CD4-positive, alpha-beta T cell (primary cell): ENCODE measurements at regions not wholly inside any gene's neighbourhood (a gene's known extent, or its start where the extent isn't known, plus 50 kb on each side); places are given as distances from the start of the nearest gene placed in this dataset.

Source experiments
- ATAC-seq: fragments of 200-7000 bp; cut with Tn5 transposase; one replicate; pipeline ENCODE4 v1.10.0; 2022; ENCODE audit warnings: mild to moderate bottlenecking; ENCODE audit not compliant: poor library complexity
- CTCF ChIA-PET: fragments of 350-600 bp; sonication (Branson Sonifier 250); formaldehyde crosslinking; loops from one replicate; lab custom pipeline; 2021; ENCODE audit warnings: antibody characterized with exemption, inconsistent platforms; lab: Charles Lee
- POLR2A ChIA-PET: fragments of 350-600 bp; sonication (Branson Sonifier 250); formaldehyde crosslinking; loops from one replicate; lab custom pipeline; 2021; ENCODE audit warnings: antibody characterized with exemption, inconsistent platforms; lab: Charles Lee
- DNase-seq, 14 experiments: peaks; one replicate each; pipeline ENCODE4 v3.0.0-alpha.2; 2013 to 2020; ENCODE audit warnings: mixed read lengths in 2 of 14
- H3K27ac ChIP-seq, 2 donors: one replicate each; pipeline versions ENCODE4 v1.5.1 to v1.7.0; 2013; ENCODE audit warnings: low read length in 2 of 2, low read depth in 1 of 2, mild to moderate bottlenecking in 1 of 2
- H3K27me3 ChIP-seq, 2 experiments: 1 replicate in 1 of 2; 2 replicates in 1 of 2; pipeline versions ENCODE4 v1.6.1 to v1.7.0; 2013; ENCODE audit warnings: low read length in 2 of 2, control low read depth in 1 of 2, mild to moderate bottlenecking in 1 of 2, moderate library complexity in 1 of 2; ENCODE audit not compliant: insufficient read depth in 2 of 2, control insufficient read depth in 1 of 2
- H3K36me3 ChIP-seq: one replicate; pipeline ENCODE4 v1.6.1; 2013; ENCODE audit warnings: low read length, control low read depth; ENCODE audit not compliant: insufficient read depth
- H3K4me1 ChIP-seq: one replicate; pipeline ENCODE4 v1.6.1; 2013; ENCODE audit warnings: low read length, control low read depth; ENCODE audit not compliant: insufficient read depth
- H3K4me3 ChIP-seq: one replicate; pipeline ENCODE4 v1.5.1; 2013; ENCODE audit warnings: mild to moderate bottlenecking, low read length, moderate library complexity
- H3K9me3 ChIP-seq, 2 experiments: 1 replicate in 1 of 2; 2 replicates in 1 of 2; pipeline versions ENCODE4 v1.6.1 to v1.7.0; 2013; ENCODE audit warnings: low read length in 2 of 2, mild to moderate bottlenecking in 2 of 2, control low read depth in 1 of 2, moderate library complexity in 1 of 2; ENCODE audit not compliant: control insufficient read depth in 1 of 2, insufficient read depth in 1 of 2
- H3K27ac Mint-ChIP-seq: one replicate; pipeline ENCODE4 v1.8.0; 2020; ENCODE audit warnings: mixed read lengths
- H3K27me3 Mint-ChIP-seq: one replicate; pipeline ENCODE4 v1.8.0; 2021; ENCODE audit warnings: mixed read lengths
- H3K36me3 Mint-ChIP-seq: one replicate; pipeline ENCODE4 v1.8.0; 2021; ENCODE audit warnings: low read depth, mixed read lengths
- H3K4me1 Mint-ChIP-seq: one replicate; pipeline ENCODE4 v1.8.0; 2021; ENCODE audit warnings: low read depth, mixed read lengths
- H3K4me3 Mint-ChIP-seq: one replicate; pipeline ENCODE4 v1.8.0; 2020; ENCODE audit warnings: mild to moderate bottlenecking, mixed read lengths
- H3K9me3 Mint-ChIP-seq: one replicate; pipeline ENCODE4 v1.8.0; 2020; ENCODE audit warnings: mixed read lengths
- CTCF ChIP-seq: fragments of 200-600 bp; IDR thresholded peaks from one replicate; pipeline ENCODE4 v1.8.0; 2022; ENCODE audit warnings: antibody characterized with exemption, mild to moderate bottlenecking
- intact Hi-C, 2 experiments: fragments of 100-400 bp; cut with DNase I in 1 of 2; cut with micrococcal nuclease in 1 of 2; formaldehyde crosslinking; loops; one replicate each; pipeline versions ENCODE4 v1.15.1 to v1.9.0; 2023 to 2025; cut with DNase I, micrococcal nuclease

- Mint-ChIP-seq H3K27me3 (peaks cover 19% of the 10 kb centered on the region), H3K36me3 (no peaks in the 10 kb centered on the region), H3K9me3 (peaks cover 10% of the 10 kb centered on the region), H3K4me1 (no peaks in the 10 kb centered on the region), H3K4me3 (no peak overlapping the region), H3K27ac (no peak overlapping the region)
- no peak for DNase-seq
- ChIA-PET CTCF (no interaction called here), POLR2A (no interaction called here)
- no peak overlapping the region for H3K4me3 ChIP-seq
- no peaks in the 10 kb centered on the region for H3K4me1 ChIP-seq
- H3K27me3 ChIP-seq = peaks cover 0 to 5% of the 10 kb centered on the region in 2 experiments
- peaks cover 3 to 21% of the 10 kb centered on the region in 2 experiments for H3K9me3 ChIP-seq
- intact Hi-C loops = no loop called here
- TF ChIP-seq CTCF = no peak
- no peak overlapping the region for H3K27ac ChIP-seq
- H3K36me3 ChIP-seq = no peaks in the 10 kb centered on the region
- no peak for ATAC-seq
Observed at GRCh38 chr22:27401321-27401720, 400.2 kb downstream of the MN1 start.

- Histone ChIP-seq H3K4me3 (no peak overlapping the region), H3K9me3 (peaks cover 3 to 25% of the 10 kb centered on the region in 2 experiments), H3K27ac (no peak overlapping the region), H3K36me3 (no peaks in the 10 kb centered on the region), H3K27me3 (peaks cover 0 to 5% of the 10 kb centered on the region in 2 experiments), H3K4me1 (no peaks in the 10 kb centered on the region)
- ChIA-PET CTCF (no interaction called here), POLR2A (no interaction called here)
- Mint-ChIP-seq H3K36me3 (no peaks in the 10 kb centered on the region), H3K4me3 (no peak overlapping the region), H3K9me3 (peaks cover 10% of the 10 kb centered on the region), H3K4me1 (no peaks in the 10 kb centered on the region), H3K27ac (no peak overlapping the region), H3K27me3 (peaks cover 42% of the 10 kb centered on the region)
- no peak for TF ChIP-seq CTCF
- DNase-seq (no peak), ATAC-seq (no peak)
- intact Hi-C loops = no loop called here
Observed at GRCh38 chr22:27404441-27404840, 397.1 kb downstream of the MN1 start.

GRCh38 chr22:27405672-27406388 is 395.7 kb downstream of the MN1 start:
- no peak for ATAC-seq
- no peaks in the 10 kb centered on the region for H3K4me1 Mint-ChIP-seq
- peaks cover 10% of the 10 kb centered on the region for H3K9me3 Mint-ChIP-seq
- no peak overlapping the region for H3K27ac Mint-ChIP-seq
- peaks cover 42% of the 10 kb centered on the region for H3K27me3 Mint-ChIP-seq
- peaks cover 3 to 25% of the 10 kb centered on the region in 2 experiments for H3K9me3 ChIP-seq
- H3K27ac ChIP-seq = no peak overlapping the region
- no peaks in the 10 kb centered on the region for H3K36me3 ChIP-seq
- ChIA-PET CTCF (no interaction called here), POLR2A (no interaction called here)
- intact Hi-C loops = no loop called here
- no peak overlapping the region for H3K4me3 ChIP-seq
- peaks cover 0 to 5% of the 10 kb centered on the region in 2 experiments for H3K27me3 ChIP-seq
- no peak for TF ChIP-seq CTCF
- H3K36me3 Mint-ChIP-seq = no peaks in the 10 kb centered on the region
- no peak overlapping the region for H3K4me3 Mint-ChIP-seq
- DNase-seq = peak in 2 of 14 experiments; percentile 11 to 14
- no peaks in the 10 kb centered on the region for H3K4me1 ChIP-seq
